Middle frontal gyrus (tissue), 1 donor: ENCODE measurements at regions not wholly inside any gene's neighbourhood (a gene's known extent, or its start where the extent isn't known, plus 50 kb on each side); places are given as distances from the start of the nearest gene placed in this dataset.
"Not testable (repeated sequence)": the region's sequence is repeated elsewhere in the genome, so short reads cannot be mapped to it uniquely, and the experiment has no call there.

Experiments used
- DNase-seq: peaks from one replicate; pipeline ENCODE4 v3.0.0-alpha.2; 2015; ENCODE audit warnings: low spot score; ENCODE audit errors: extremely low spot score

DNA sequence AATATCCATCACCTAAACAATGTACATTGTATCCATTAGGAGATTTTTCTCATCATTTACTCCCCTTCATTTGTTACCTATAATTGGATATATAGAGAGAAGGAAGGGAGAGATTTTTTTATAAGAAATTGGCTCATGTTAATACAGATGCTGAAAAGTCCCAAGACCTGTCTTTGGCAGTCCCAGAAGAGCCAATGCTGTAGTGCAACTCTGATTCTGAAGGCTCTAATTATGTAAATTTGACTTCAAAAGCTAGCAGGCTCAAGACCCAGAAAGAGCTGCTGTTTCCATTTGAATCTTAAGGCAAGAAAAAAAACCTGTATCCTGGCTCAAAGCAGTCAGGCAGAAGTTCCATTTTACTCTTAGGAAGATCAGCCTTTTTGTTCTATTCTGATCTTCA lies 1245.5 kb upstream of the FAM98A start:
- DNase-seq: no peak

DNA sequence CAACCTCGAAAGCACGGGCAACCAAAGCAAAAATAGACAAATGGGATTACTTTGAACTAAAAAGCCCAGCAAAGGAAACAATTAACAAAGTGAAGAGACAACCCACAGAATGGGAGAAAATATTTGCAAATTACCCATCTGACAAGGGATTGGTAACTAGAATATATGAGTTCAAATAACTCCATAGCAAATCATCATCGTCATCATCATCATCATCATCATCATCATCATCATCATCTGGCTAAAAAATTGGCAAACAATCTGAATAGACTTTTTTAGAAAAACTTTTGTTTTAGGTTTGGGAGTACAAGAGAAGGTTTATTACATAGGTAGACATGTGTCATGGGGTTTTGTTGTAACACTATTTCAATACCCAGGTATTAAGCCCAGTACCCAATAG lies 1239.3 kb upstream of the FAM98A start:
- DNase-seq: no peak

DNA sequence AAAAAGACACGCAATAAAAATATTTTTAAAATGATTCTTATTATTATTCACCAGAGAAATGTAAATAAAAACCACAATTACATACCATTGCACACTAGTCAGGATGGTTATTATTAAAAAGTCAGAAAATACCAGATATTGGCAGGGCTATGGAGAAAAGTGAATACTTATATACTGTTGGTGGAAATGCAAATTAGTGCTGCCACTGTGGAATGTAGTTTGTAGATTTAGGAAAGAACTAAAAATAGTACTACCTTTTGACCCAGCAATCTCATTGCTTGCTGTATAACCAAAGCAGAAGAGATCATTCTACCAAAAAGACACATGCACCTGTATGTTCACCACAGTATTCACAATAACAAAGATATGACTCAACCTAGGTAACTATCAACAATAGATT lies 1237.3 kb upstream of the FAM98A start:
- no peak for DNase-seq

DNA sequence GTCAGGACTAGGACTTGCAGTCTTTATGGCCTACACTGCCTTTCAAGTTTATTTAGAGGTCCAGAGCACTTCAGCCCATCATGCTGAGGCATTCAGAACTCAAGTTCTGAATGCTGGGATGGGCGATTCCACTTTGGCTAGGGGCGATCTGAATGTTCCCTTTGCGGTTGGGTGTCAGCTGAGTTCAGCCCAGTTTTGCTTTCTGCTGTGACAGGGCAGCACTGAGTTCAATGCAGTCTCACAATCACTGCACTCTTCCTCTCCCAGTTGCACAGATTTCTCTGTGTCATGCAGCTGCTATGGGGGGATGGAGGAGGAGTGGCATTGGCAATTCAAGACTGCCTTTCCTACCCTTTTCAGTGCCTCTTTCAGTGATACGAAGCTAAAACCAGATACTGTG lies 1232.0 kb upstream of the FAM98A start:
- no peak for DNase-seq

DNA sequence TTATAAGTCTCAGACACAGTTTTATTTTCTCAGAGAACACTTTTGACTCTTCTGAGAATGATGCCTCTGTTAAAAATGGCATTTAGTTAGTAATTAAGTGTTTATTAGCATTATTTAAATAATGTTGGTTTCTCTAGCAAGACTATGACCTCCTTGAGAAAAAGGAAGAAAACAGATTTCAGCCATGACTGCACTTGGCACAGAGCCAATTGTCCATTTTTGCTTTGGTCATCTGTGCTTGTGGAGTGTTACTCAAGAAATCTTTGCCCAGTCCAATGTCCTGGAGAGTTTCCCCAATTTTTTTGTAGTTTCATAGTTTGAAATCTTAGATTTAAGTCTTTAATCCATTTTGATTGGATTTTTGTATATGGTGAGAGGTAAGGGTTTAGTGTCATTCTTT lies 1229.4 kb upstream of the FAM98A start:
- DNase-seq: no peak

DNA sequence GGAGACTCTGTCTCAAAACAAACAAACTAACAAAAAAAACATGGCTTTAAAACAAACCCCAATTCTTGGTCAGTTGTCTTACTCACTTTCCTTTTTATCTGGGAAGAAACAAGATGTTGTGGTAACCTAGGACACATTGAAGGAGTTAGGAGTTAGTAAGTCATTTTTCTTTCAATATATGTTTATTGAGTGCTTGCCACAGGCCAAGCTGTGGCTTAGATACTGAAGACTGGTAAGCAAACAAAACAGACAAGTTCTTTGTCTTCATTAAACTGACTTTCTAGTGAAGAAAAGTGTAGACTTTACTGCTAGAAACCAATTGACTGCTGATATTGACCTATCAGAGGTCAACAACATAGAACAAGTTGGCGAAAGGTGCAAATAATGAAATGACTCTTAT lies 1228.3 kb upstream of the FAM98A start:
- DNase-seq: no peak

DNA sequence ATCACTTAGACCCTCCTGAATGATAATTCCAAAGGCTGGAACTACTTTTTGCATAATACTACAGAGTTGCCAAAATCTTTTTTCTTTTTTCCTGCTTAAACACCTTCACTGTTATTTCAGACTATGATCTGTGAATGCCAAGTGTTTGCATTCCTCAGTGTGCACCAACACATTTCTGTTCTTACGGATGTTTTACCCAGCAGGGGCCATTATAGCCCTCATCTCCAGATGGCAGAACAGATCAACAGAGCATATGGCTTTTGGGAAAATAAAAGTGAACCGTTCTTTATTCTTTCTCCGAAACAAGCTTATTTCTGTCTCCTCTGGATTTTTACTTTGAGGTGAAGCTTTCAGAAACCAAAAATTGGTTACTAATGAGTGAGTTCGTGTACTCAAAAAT lies 1226.6 kb upstream of the FAM98A start:
- no peak for DNase-seq

DNA sequence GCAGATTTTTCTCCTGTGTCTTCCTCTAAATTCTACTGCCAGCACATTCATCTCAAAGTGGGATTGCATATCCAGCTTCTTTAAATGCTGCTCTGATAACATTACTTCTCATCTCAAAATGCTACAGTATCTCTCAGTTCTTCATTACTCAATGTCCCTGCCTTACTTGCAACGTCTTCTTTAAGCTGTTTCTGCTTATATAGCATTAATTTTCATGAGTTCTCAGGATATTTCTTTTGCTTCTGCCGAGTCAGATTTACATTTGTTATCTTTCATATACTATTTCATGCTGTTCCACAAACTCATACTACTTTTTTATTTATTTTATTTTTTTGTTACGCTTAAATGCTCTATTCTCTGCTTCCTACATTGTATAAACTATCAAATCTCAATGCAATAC lies 1223.5 kb upstream of the FAM98A start:
- no peak for DNase-seq

DNA sequence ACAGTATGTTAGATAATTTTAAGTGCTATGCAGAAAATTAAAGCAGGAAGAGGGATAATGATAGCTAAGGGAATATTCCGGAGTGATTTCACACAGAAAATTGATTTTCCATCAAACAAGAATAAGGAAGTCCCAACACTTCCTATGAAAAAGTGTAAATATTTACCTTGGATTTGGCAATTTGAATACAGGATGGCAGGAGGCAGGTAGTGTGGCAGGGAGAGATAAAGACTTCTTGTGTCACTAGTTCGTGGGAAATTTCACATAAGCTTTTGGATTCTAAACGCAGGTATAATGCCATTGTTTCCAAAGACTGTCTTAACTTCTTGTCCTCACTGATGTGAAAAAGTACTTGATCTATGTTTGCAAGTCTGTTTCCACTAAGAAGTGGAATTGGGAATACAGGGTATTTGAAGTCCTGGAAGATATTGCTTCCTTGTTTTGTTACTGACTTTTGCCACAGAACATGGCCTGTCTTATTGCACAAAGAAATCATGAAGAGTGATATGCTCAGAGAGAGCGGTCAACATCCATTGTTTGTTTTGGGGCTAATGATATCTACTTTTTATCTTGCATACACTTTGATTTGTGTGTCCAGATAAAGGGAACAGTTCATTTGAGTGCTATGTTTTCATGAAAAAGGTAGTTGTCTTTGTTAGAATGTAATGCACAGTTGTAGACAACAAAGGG lies 1216.1 kb upstream of the FAM98A start:
- DNase-seq: no peak

DNA sequence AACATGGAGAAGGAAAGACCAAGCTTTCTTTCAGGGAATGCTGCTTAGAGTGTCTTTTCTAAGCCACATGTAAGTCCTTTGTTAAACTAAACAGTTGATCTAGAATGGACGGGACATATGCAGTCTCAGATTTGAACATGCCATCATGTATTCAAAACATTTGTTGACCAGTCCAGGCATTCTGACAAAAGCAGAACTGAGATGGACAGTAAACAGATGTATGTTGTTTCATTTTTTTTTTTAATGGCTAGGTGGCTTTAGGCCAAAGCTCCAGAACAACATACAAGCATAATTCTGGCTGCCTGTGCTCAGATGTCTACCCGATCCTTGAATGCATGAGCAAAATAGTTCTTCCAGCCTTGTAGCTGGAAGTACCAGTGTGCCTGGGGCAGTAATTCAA lies 1211.4 kb upstream of the FAM98A start:
- no peak for DNase-seq

DNA sequence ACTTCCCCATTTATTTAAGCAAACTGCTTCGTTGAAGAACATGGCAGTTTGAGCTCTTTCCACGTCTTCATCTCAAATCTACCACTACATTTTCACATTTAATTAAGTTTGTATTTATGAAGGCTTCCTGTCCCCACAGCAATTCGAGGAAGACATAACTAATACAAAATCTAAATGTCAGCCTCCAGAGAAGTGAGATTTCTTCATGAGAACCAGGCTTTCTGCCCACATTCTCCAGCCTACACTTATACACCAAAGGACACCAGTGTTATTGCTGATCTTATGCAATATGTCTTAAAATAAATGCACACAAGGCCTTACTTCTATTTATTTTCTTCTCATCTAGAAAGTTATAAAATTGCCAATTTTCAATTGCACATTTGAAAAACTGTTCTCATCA lies 1209.3 kb upstream of the FAM98A start:
- peak; percentile 16 for DNase-seq

DNA sequence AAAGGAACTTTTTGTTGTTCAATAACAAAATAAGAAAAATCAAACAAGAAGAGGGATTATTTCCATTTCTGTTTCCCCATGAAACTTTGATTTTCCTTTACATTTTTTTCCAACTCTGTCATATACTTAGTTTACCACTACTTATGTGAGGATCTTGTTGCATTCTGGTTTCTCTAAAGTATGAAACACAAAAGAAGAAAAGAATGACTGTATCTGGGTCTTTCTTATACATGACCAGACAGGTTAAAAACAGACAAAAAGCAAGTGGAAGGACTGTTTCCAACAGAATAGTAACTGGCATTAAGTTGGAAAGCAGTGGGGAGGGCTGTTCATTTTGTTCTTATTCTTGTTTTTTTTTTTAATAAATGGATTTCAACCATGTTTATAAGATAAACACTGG lies 1207.8 kb upstream of the FAM98A start:
- DNase-seq: no peak

DNA sequence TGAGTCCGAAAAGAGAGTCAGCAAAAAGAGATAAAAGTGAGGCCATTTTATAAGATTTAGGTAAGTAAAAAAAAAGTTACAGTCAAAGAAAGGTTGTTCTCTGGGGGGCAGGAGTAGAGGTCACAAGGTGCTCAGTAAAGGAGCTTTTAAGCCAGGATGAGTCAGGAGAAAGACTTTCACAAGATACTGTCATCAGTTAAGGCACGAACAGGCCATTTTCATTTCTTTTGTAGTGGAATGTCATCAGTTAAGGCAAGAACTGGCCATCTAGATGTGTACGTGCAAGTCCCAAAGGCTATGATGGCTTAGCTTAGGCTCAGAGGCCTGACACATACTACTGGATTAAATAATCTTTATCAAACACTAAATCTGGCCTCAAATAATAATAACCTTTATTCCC lies 1207.3 kb upstream of the FAM98A start:
- no peak for DNase-seq

DNA sequence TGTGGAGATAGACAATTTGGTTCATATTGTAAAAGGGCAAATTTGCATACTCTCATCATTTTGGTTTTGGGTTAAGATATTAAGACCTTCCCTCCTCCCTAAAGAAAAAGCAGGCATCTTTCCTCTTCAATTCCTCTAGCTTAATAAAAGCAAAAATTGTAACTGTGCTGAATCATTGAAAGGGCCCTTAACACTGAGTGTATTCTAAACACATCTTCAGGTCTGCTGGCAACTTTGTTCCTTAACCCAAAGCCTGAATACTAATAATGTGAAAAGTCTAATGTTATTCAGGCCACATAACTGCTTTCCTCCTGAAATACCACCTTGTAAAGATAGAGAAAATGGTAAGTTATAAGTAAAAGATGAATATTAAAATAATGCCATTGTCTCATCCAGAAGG lies 1200.5 kb upstream of the FAM98A start:
- DNase-seq: no peak

DNA sequence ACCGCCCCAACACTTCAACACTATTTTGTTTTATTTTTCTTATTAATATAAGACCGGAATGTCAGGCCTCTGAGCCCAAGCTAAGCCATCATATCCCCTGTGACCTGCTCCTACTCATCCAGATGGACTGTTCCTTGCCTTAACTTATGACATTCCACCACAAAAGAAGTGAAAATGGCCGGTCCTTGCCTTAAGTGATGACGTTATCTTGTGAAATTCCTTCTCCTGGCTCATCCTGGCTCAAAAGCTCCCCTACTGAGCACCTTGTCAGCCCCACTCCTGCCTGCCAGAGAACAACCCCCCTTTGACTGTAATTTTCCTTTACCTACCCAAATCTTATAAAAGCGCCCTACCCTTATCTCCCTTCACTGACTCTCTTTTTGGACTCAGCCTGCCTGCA lies 1196.5 kb upstream of the FAM98A start:
- DNase-seq: not testable (repeated sequence)

DNA sequence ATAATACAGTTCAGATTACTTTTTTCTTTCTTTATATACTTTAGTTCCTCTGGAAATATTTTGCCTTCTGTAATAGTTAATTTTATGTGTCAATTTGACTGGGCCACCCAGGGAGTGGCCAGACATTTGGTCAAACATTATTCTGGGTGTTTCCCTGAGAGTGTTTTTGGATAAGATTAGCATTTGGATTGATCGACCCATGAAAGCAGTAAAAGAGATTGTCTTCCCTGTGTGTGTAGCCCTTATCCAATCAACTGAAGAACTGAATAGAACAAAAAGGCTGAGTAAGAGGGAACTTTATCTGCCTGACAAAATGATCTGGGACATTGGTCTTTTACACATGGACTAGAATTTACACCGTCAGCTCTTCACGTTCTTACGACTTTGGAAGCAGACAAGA lies 1190.1 kb upstream of the FAM98A start:
- no peak for DNase-seq

DNA sequence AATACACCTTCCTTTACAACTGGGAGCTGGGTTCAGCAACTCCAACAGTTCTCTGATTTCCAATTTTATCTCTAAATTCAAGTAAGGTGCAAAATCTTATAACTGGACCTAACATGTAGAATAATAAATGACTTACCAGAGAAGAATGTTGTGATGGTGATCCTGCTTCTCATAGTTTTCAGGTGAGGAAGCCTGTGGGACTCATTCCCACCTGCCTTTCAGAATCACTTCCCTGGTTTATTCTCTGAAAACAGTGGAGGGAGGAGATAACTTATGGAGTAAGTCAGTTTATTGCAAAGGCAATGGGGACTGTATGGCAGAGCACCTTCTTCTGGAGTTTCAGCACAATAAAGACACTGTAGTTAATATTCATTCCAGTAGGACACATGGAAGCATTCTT lies 1188.2 kb upstream of the FAM98A start:
- DNase-seq: no peak

DNA sequence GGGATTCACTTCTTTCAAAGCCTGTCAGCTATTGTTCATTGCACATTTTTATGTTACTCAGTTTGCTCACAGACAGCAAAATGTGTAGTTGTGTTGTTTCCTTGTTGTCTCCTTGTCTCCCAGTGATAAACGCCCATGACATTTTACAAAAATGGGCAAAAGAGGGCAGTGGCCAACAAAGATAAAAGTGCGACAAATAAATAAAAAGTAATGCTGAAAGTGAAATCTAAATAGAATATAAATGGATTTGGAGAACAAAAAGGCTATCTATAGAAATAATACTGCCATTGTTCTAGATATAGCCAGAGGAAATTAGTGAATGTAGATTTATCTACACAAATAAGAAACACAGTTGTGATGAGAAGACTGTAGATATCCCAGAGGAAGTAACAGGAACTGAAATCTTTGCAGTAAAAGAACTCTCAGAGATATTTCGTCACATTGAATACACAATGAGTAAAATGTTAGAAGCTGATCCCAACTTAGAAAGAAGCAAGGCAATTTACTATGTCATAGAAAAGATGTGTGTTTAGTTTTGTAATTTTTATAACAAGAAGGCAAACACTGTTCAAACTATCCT lies 1186.2 kb upstream of the FAM98A start:
- no peak for DNase-seq

DNA sequence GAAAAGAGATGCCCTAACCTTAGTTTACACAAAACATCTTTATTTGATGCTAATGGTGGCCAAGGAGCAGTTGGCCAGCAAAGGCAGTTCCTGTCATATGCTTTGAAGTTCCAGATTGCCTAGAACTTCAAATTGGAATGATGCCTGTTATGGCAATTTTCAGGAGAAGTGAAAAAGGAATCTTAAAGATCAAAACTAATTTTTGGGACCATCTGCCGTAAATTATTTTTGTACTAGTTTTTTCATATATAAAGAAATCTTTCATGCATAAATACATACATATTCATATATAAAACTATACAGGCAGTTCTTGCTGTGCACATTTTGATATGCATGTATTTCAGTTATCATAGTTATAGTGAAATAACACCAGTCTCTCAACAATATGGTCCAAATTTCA lies 1185.6 kb upstream of the FAM98A start:
- no peak for DNase-seq

DNA sequence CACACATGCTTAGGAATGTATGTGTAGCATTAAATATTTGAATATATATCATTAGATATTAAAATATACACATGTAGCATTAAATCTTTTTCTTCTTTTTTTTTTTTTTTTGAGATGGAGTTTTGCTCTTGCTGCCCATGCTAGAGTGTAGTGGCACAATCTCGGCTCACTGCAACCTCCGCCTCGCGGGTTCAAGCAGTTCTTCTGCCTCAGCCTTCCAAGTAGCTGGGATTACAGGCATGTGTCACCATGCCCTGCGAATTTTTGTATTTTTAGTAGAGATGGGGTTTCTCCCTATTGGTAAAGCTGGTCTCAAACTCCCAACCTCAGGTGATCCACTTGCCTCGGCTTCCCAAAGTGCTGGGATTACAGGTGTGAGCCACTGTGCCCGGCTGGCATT lies 1151.6 kb upstream of the FAM98A start:
- DNase-seq: not testable (repeated sequence)

DNA sequence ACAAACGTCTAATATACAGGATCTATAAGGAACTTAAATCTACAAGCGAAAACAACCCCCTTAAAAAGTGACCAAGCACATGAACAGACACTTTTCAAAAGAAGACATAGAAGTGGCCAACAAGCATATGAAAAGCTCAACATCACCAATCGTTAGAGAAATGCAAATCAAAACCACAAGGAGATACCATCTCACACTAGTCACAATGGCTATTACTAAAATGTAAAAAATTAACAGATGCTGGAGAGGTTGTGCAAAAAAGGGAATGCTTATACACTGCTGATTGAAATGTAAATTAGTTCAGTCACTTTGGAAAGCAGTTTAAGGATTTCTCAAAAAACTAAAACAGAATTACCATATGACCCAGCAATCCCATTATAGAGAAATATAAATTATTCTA lies 1148.5 kb upstream of the FAM98A start:
- DNase-seq: no peak

DNA sequence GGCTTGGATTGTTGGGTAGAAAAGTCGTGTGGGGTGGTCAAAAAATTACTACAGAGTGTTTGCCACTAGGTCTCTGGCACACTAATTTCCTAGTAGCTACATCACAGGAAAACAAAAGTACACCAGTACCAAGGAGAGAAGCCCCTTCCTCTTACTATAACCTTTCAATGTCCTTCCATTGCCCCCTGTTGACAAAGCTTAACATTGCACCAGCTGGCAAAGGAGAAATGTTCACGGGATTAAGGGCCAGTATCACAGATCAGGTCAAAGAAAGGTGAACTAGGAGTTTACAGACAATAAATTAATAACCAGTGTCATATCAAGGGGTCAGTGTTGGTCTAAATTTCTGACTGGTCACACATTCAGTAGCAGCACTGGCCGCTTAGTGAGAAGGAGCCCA lies 1139.6 kb upstream of the FAM98A start:
- no peak for DNase-seq

DNA sequence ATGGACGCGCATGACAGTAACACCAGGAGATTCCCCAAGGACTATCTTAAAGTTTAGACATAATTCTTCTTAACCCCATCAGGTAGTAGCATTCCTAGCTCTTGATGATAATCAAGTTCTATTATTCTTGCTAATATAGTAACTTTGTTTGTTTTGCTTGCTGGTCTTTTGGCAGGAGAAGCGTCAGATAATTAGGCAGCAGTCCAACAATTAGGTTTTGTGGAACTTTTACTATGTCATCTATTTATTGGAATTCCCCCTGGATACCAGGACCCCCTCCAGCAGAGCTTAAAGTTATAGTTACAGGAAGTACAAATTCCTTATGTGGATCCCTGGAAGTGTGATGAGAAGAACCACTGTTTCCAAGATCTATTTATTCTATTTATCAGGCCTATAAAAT lies 1138.0 kb upstream of the FAM98A start:
- no peak for DNase-seq

DNA sequence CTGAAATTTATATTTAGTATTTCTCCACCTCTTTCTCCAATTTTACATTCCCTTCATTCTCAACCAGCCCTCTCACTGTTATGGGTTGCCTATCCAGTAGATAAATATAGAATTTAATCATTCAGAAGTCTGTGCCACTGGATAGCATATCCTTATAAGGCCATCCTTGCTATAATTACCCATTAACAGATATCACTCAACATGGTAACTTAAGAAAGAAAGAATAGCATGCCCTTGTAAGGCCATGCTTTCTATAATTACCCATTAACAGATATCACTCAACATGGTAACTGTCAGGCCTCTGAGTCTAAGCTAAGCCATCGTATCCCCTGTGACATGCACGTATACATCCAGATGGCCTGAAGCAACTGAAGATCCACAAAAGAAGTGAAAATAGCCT lies 1137.4 kb upstream of the FAM98A start:
- DNase-seq: no peak
